Breast epithelium (tissue), 4 donors: ENCODE measurements at regions not wholly inside any gene's neighbourhood (a gene's known extent, or its start where the extent isn't known, plus 50 kb on each side); places are given as distances from the start of the nearest gene placed in this dataset.

Experiments used
- DNase-seq, 2 donors: peaks; one replicate each; pipeline ENCODE4 v3.0.0-alpha.2; 2019; ENCODE audit warnings: low spot score in 2 of 2
- H3K27ac ChIP-seq, 2 donors: fragments of 200-600 bp; sonication (generic) in 1 of 2; one replicate each; pipeline ENCODE4 v1.5.1; 2016 to 2019; ENCODE audit warnings: mild to moderate bottlenecking in 1 of 2
- H3K27me3 ChIP-seq, 2 donors: fragments of 200-600 bp; sonication (generic) in 1 of 2; one replicate each; pipeline versions ENCODE4 v1.5.1 to v1.6.0; 2017 to 2019; ENCODE audit warnings: control low read depth in 1 of 2, mild to moderate bottlenecking in 1 of 2
- H3K36me3 ChIP-seq: fragments of 200-600 bp; one replicate; pipeline ENCODE4 v1.5.1; 2019
- H3K4me1 ChIP-seq, 2 donors: fragments of 200-600 bp; sonication (generic); one replicate each; pipeline ENCODE4 v1.5.1; 2016 to 2019; ENCODE audit warnings: control low read depth in 1 of 2
- H3K4me3 ChIP-seq, 3 donors: fragments of 200-600 bp; sonication (generic); 1 replicate in 2 of 3; 2 replicates in 1 of 3; pipeline ENCODE4 v1.5.1; 2016 to 2019; ENCODE audit warnings: mild to moderate bottlenecking in 3 of 3, moderate library complexity in 2 of 3
- H3K9me3 ChIP-seq, 2 donors: fragments of 200-600 bp; sonication (generic) in 1 of 2; one replicate each; pipeline ENCODE4 v1.5.1; 2016 to 2019; ENCODE audit warnings: control low read depth in 1 of 2
- CTCF ChIP-seq, 3 donors: fragments of 450-650 bp; IDR thresholded peaks; one replicate each; pipeline ENCODE4 v1.5.1; 2016 to 2017; ENCODE audit warnings: antibody characterized with exemption in 3 of 3, mild to moderate bottlenecking in 3 of 3, moderate library complexity in 3 of 3
- POLR2A ChIP-seq: fragments of 450-650 bp; IDR thresholded peaks from one replicate; pipeline ENCODE4 v1.6.1; 2016; ENCODE audit warnings: antibody characterized with exemption, mild to moderate bottlenecking, moderate library complexity
- POLR2AphosphoS5 ChIP-seq, 3 donors: sonication (generic); formaldehyde crosslinking; IDR thresholded peaks; one replicate each; pipeline ENCODE4 v1.6.1; 2017; ENCODE audit warnings: antibody characterized with exemption in 3 of 3
- intact Hi-C: fragments of 100-400 bp; cut with DNase I; formaldehyde crosslinking; loops from one replicate; pipeline ENCODE4 v1.15.1; 2023; ENCODE audit warnings: low total_unique reads

- no peak for DNase-seq
- H3K27me3 ChIP-seq, result peaks cover 0 to 23% of the 10 kb centered on the region in 2 donors
- H3K36me3 ChIP-seq, result no peaks in the 10 kb centered on the region
- no peaks in the 10 kb centered on the region for H3K4me1 ChIP-seq
- no peak overlapping the region for H3K4me3 ChIP-seq
- intact Hi-C loops, result no loop called here
- H3K27ac ChIP-seq, result no peak overlapping the region
- H3K9me3 ChIP-seq, result peaks cover 0 to 8% of the 10 kb centered on the region in 2 donors
- TF ChIP-seq POLR2AphosphoS5 (IDR thresholded peaks at IDR 0.05) (no peak), CTCF (IDR thresholded peaks at IDR 0.05) (no peak), POLR2A (no peak)
Observed at GRCh38 chr17:36842231-36842819, 95.0 kb upstream of the LHX1 start.

- no peak overlapping the region for H3K27ac ChIP-seq
- TF ChIP-seq POLR2AphosphoS5 (IDR thresholded peaks at IDR 0.05) (no peak), POLR2A (no peak)
- no peak for DNase-seq
- peaks cover 0 to 8% of the 10 kb centered on the region in 2 donors for H3K9me3 ChIP-seq
- H3K4me3 ChIP-seq, result no peak overlapping the region
- H3K27me3 ChIP-seq, result peaks cover 0 to 24% of the 10 kb centered on the region in 2 donors
- H3K36me3 ChIP-seq, result no peaks in the 10 kb centered on the region
- no peaks in the 10 kb centered on the region for H3K4me1 ChIP-seq
- intact Hi-C loops, result no loop called here
Observed at GRCh38 chr17:36842963-36843558, 94.2 kb upstream of the LHX1 start.

- H3K9me3 ChIP-seq, result peaks cover 0 to 8% of the 10 kb centered on the region in 2 donors
- DNase-seq, result no peak
- TF ChIP-seq CTCF (IDR thresholded peaks at IDR 0.05) (no peak), POLR2A (no peak)
- intact Hi-C loops, result no loop called here
- no peak overlapping the region for H3K27ac ChIP-seq
- peaks cover 0 to 24% of the 10 kb centered on the region in 2 donors for H3K27me3 ChIP-seq
- no peak overlapping the region for H3K4me3 ChIP-seq
- H3K36me3 ChIP-seq, result no peaks in the 10 kb centered on the region
- no peaks in the 10 kb centered on the region for H3K4me1 ChIP-seq
Observed at GRCh38 chr17:36844013-36844412, 93.3 kb upstream of the LHX1 start.

- Histone ChIP-seq H3K27me3 (peaks cover 0 to 24% of the 10 kb centered on the region in 2 donors), H3K9me3 (peaks cover 0 to 8% of the 10 kb centered on the region in 2 donors), H3K27ac (no peak overlapping the region), H3K36me3 (no peaks in the 10 kb centered on the region), H3K4me3 (no peak overlapping the region), H3K4me1 (no peaks in the 10 kb centered on the region)
- TF ChIP-seq CTCF (IDR thresholded peaks at IDR 0.05) (no peak), POLR2AphosphoS5 (IDR thresholded peaks at IDR 0.05) (no peak), POLR2A (no peak)
- intact Hi-C loops, result no loop called here
- DNase-seq, result no peak
Observed at GRCh38 chr17:36844601-36845000, 92.7 kb upstream of the LHX1 start.

- no peaks in the 10 kb centered on the region for H3K36me3 ChIP-seq
- no peak overlapping the region for H3K4me3 ChIP-seq
- intact Hi-C loops, result no loop called here
- no peaks in the 10 kb centered on the region for H3K4me1 ChIP-seq
- no peak for DNase-seq
- no peak for TF ChIP-seq POLR2A
- no peak for TF ChIP-seq POLR2AphosphoS5 (IDR thresholded peaks at IDR 0.05)
- TF ChIP-seq CTCF (IDR thresholded peaks at IDR 0.05), result no peak
- H3K27ac ChIP-seq, result no peak overlapping the region
- H3K9me3 ChIP-seq, result peaks cover 0 to 2% of the 10 kb centered on the region in 2 donors
- H3K27me3 ChIP-seq, result peaks cover 0 to 30% of the 10 kb centered on the region in 2 donors
Observed at GRCh38 chr17:36845916-36846315, 91.4 kb upstream of the LHX1 start.
